ENCODE measurements at regions not wholly inside any gene's neighbourhood (a gene's known extent, or its start where the extent isn't known, plus 50 kb on each side); places are given as distances from the start of the nearest gene placed in this dataset.

GRCh38 chr12:14199455-14200198, 165.9 kb upstream of the ATF7IP start:
- no peaks in the 10 kb centered on the region for H3K36me3 ChIP-seq (ENCODE audit: control insufficient read depth in 2 of 3, insufficient read depth in 3 of 3, low read length in 3 of 3)
- H3K4me3 ChIP-seq (ENCODE audit: low read length): no peak overlapping the region
- Mint-ChIP-seq H3K4me1 (no peaks in the 10 kb centered on the region), H3K36me3 (no peaks in the 10 kb centered on the region), H3K9me3 (peaks cover 0 to 19% (median 4%) of the 10 kb centered on the region in 11 donors), H3K4me3 (no peak overlapping the region), H3K27ac (no peak overlapping the region), H3K27me3 (peaks cover 0 to 7% (median 0%) of the 10 kb centered on the region in 5 donors)
- ATAC-seq (no peak), DNase-seq (no peak)
- H3K27ac ChIP-seq (ENCODE audit: low read depth, low read length): no peak overlapping the region
- no peaks in the 10 kb centered on the region for H3K4me1 ChIP-seq (ENCODE audit: control insufficient read depth in 2 of 2, insufficient read depth in 2 of 2, low read length in 2 of 2)
- intact Hi-C loops (cut with micrococcal nuclease): no loop called here
- H3K27me3 ChIP-seq (ENCODE audit: control insufficient read depth in 2 of 2, insufficient read depth in 2 of 2, low read length in 2 of 2): no peaks in the 10 kb centered on the region
- peaks cover 0 to 3% (median 0%) of the 10 kb centered on the region in 3 experiments for H3K9me3 ChIP-seq (ENCODE audit: control insufficient read depth in 2 of 3, low read length in 3 of 3)
- POLR2A ChIA-PET: no interaction called here
- CTCF ChIA-PET: no interaction called here

GRCh38 chr12:14200598-14200997, 164.9 kb upstream of the ATF7IP start:
- peaks cover 0 to 19% (median 4%) of the 10 kb centered on the region in 11 donors for H3K9me3 Mint-ChIP-seq
- no peaks in the 10 kb centered on the region for H3K36me3 Mint-ChIP-seq
- Histone ChIP-seq H3K27ac (ENCODE audit: low read depth, low read length) (no peak overlapping the region), H3K36me3 (ENCODE audit: control insufficient read depth in 2 of 3, insufficient read depth in 3 of 3, low read length in 3 of 3) (no peaks in the 10 kb centered on the region), H3K4me1 (ENCODE audit: control insufficient read depth in 2 of 2, insufficient read depth in 2 of 2, low read length in 2 of 2) (no peaks in the 10 kb centered on the region), H3K27me3 (ENCODE audit: control insufficient read depth in 2 of 2, insufficient read depth in 2 of 2, low read length in 2 of 2) (no peaks in the 10 kb centered on the region), H3K9me3 (ENCODE audit: control insufficient read depth in 2 of 3, low read length in 3 of 3) (peaks cover 0 to 3% (median 0%) of the 10 kb centered on the region in 3 experiments), H3K4me3 (ENCODE audit: low read length) (no peak overlapping the region)
- ChIA-PET CTCF (no interaction called here), POLR2A (no interaction called here)
- H3K27ac Mint-ChIP-seq: no peak overlapping the region
- no peaks in the 10 kb centered on the region for H3K4me1 Mint-ChIP-seq
- DNase-seq: no peak
- H3K27me3 Mint-ChIP-seq: peaks cover 0 to 7% (median 0%) of the 10 kb centered on the region in 5 donors
- ATAC-seq: no peak
- intact Hi-C loops (cut with micrococcal nuclease): no loop called here
- no peak overlapping the region for H3K4me3 Mint-ChIP-seq

GRCh38 chr12:14201291-14201690, 164.2 kb upstream of the ATF7IP start:
- Mint-ChIP-seq H3K27me3 (peaks cover 0 to 7% (median 0%) of the 10 kb centered on the region in 5 donors), H3K9me3 (peaks cover 0 to 20% (median 4%) of the 10 kb centered on the region in 11 donors), H3K36me3 (peaks cover 0 to 2% (median under 1%) of the 10 kb centered on the region in 5 donors), H3K4me1 (no peaks in the 10 kb centered on the region), H3K4me3 (no peak overlapping the region), H3K27ac (no peak overlapping the region)
- Histone ChIP-seq H3K4me1 (ENCODE audit: control insufficient read depth in 2 of 2, insufficient read depth in 2 of 2, low read length in 2 of 2) (no peaks in the 10 kb centered on the region), H3K36me3 (ENCODE audit: control insufficient read depth in 2 of 3, insufficient read depth in 3 of 3, low read length in 3 of 3) (no peaks in the 10 kb centered on the region), H3K9me3 (ENCODE audit: control insufficient read depth in 2 of 3, low read length in 3 of 3) (peaks cover 0 to 3% (median 0%) of the 10 kb centered on the region in 3 experiments), H3K27me3 (ENCODE audit: control insufficient read depth in 2 of 2, insufficient read depth in 2 of 2, low read length in 2 of 2) (no peaks in the 10 kb centered on the region), H3K4me3 (ENCODE audit: low read length) (no peak overlapping the region), H3K27ac (ENCODE audit: low read depth, low read length) (no peak overlapping the region)
- DNase-seq (no peak), ATAC-seq (no peak)
- POLR2A ChIA-PET: no interaction called here
- intact Hi-C loops (cut with micrococcal nuclease): no loop called here
- CTCF ChIA-PET: no interaction called here

GRCh38 chr12:14207905-14208551, 157.5 kb upstream of the ATF7IP start:
- Mint-ChIP-seq H3K27me3 (no peaks in the 10 kb centered on the region), H3K4me1 (peaks cover 0 to 1% (median 0%) of the 10 kb centered on the region in 7 donors), H3K27ac (no peak overlapping the region), H3K4me3 (no peak overlapping the region), H3K9me3 (peaks cover 0 to 6% (median 2%) of the 10 kb centered on the region in 11 donors), H3K36me3 (peaks cover 0 to 5% (median 2%) of the 10 kb centered on the region in 5 donors)
- Histone ChIP-seq H3K4me3 (ENCODE audit: low read length) (no peak overlapping the region), H3K27ac (ENCODE audit: low read depth, low read length) (no peak overlapping the region), H3K27me3 (ENCODE audit: control insufficient read depth in 2 of 2, insufficient read depth in 2 of 2, low read length in 2 of 2) (no peaks in the 10 kb centered on the region), H3K4me1 (ENCODE audit: control insufficient read depth in 2 of 2, insufficient read depth in 2 of 2, low read length in 2 of 2) (no peaks in the 10 kb centered on the region), H3K36me3 (ENCODE audit: control insufficient read depth in 2 of 3, insufficient read depth in 3 of 3, low read length in 3 of 3) (no peaks in the 10 kb centered on the region), H3K9me3 (ENCODE audit: control insufficient read depth in 2 of 3, low read length in 3 of 3) (no peaks in the 10 kb centered on the region)
- DNase-seq (no peak), ATAC-seq (no peak)
- ChIA-PET POLR2A (no interaction called here), CTCF (no interaction called here)
- intact Hi-C loops (cut with micrococcal nuclease): no loop called here

DNA sequence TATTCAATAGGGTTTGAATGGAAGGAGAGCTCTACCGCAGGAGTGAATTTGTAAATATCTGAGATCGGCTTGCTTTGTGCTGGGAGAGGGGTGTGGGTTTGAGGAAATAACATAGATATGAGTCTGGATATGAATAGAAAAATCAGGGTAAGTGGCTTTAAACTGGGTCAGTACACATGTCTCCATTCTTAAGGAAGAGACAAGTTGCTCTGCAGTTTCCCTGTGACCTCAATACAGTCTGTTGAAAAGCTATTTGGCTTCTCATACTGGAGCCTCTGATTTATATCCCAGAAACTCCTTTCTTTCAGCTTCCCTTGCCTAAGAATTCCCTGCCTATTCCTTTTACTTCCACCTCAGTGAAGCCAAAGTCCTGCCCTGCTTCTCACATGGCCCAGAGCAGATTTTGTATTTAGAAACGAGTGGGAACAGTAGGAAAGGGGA, 153.5 kb upstream of the ATF7IP start:
- Mint-ChIP-seq H3K9me3 (no peaks in the 10 kb centered on the region), H3K27me3 (no peaks in the 10 kb centered on the region), H3K36me3 (peaks cover 0 to 1% (median 0%) of the 10 kb centered on the region in 5 donors), H3K4me1 (peaks cover 0 to 8% (median 7%) of the 10 kb centered on the region in 7 donors), H3K4me3 (no peak overlapping the region), H3K27ac (no peak overlapping the region)
- POLR2A ChIA-PET: interaction anchor here (0.6 kb wide), 1 partner anchor 41 kb away, joined by 5 read pairs; no protein-coding TSS in a partner anchor
- Histone ChIP-seq H3K9me3 (ENCODE audit: control insufficient read depth in 2 of 3, low read length in 3 of 3) (no peaks in the 10 kb centered on the region), H3K4me1 (ENCODE audit: control insufficient read depth in 2 of 2, insufficient read depth in 2 of 2, low read length in 2 of 2) (peaks cover 5 to 7% of the 10 kb centered on the region in 2 donors), H3K4me3 (ENCODE audit: low read length) (no peak overlapping the region), H3K27ac (ENCODE audit: low read depth, low read length) (no peak overlapping the region), H3K36me3 (ENCODE audit: control insufficient read depth in 2 of 3, insufficient read depth in 3 of 3, low read length in 3 of 3) (no peaks in the 10 kb centered on the region), H3K27me3 (ENCODE audit: control insufficient read depth in 2 of 2, insufficient read depth in 2 of 2, low read length in 2 of 2) (no peaks in the 10 kb centered on the region)
- CTCF ChIA-PET: no interaction called here
- intact Hi-C loops (cut with micrococcal nuclease): no loop called here
- DNase-seq (no peak), ATAC-seq (no peak)

DNA sequence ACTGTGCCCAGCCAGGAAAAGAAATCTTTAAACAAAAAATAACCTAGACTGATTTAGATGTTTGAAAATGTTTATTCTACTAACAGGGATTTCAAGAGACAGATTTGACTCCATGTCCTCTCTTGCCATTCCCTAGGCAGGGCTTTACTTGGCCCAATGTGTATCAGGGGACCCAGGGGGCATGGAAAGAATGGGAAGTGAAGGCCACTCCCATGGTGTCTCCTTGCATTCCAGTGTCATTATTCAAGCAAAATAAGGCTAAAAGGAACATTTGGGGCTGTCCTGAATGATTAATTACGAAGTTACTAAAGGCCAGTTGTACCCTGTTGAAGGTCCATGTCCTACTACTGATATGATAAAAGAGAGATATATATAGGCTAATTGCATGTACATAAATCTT, 151.9 kb upstream of the ATF7IP start:
- DNase-seq (no peak), ATAC-seq (no peak)
- Histone ChIP-seq H3K4me1 (ENCODE audit: control insufficient read depth in 2 of 2, insufficient read depth in 2 of 2, low read length in 2 of 2) (peaks cover 8 to 12% of the 10 kb centered on the region in 2 donors), H3K27ac (ENCODE audit: low read depth, low read length) (no peak overlapping the region), H3K27me3 (ENCODE audit: control insufficient read depth in 2 of 2, insufficient read depth in 2 of 2, low read length in 2 of 2) (no peaks in the 10 kb centered on the region), H3K36me3 (ENCODE audit: control insufficient read depth in 2 of 3, insufficient read depth in 3 of 3, low read length in 3 of 3) (no peaks in the 10 kb centered on the region), H3K4me3 (ENCODE audit: low read length) (no peak overlapping the region), H3K9me3 (ENCODE audit: control insufficient read depth in 2 of 3, low read length in 3 of 3) (no peaks in the 10 kb centered on the region)
- H3K27me3 Mint-ChIP-seq: no peaks in the 10 kb centered on the region
- CTCF ChIA-PET: no interaction called here
- no peak overlapping the region for H3K27ac Mint-ChIP-seq
- H3K9me3 Mint-ChIP-seq: peaks cover 0 to 2% (median 0%) of the 10 kb centered on the region in 11 donors
- no peak overlapping the region for H3K4me3 Mint-ChIP-seq
- H3K36me3 Mint-ChIP-seq: peaks cover 0 to 1% (median 0%) of the 10 kb centered on the region in 5 donors
- intact Hi-C loops (cut with micrococcal nuclease): no loop called here
- POLR2A ChIA-PET: no interaction called here
- H3K4me1 Mint-ChIP-seq: peaks cover 0 to 12% (median 9%) of the 10 kb centered on the region in 7 donors
